HG03196 (cell line): ENCODE measurements at regions not wholly inside any gene's neighbourhood (a gene's known extent, or its start where the extent isn't known, plus 50 kb on each side); places are given as distances from the start of the nearest gene placed in this dataset.

Source experiments
- ATAC-seq: cut with Tn5 transposase; IDR thresholded peaks from one replicate; pipeline ENCODE4 v1.9.1; 2021; ENCODE audit not compliant: unreplicated experiment

DNA sequence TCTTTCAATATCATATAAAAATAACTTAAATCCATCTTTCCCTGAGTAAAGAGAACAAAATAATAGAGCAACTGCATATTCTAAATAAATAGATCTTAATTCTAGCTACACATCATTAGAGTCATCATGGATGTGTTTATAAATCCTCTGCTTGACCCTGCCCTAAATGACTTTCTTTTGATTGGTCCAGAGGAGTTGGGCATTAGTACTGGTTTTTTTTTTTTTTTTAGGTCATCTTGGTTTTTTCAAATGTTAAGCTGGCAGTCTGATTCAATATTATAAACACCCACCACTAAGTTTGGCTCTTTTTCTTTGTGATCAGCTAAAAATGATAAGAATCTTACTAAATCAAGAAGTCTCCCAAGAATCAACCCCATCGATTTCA, 504.0 kb upstream of the CBLB start:
- no peak for ATAC-seq

- ATAC-seq, result no peak
These were observed 507.3 kb upstream of the CBLB start for GRCh38 chr3:106376016-106376570.

- ATAC-seq, result no peak
These were observed 510.5 kb upstream of the CBLB start for GRCh38 chr3:106379251-106379750.

DNA sequence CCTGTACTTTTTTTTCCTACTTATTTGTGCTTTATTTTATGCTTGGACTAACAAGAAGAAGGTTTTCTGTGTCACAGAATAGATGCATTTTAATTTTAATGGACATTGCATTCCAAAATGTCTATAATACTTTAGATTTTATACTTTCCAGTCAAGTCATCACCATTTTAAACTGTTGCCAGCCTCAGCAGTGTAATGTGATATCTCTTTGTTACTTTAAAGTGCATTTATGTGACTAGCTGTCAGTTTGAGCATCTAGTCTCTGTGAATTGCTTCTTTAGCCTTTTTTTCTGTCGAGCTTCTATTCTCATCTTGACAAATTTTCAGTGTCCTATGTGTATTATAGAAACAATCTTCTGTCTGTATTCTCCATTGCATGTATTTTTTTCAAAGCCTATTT, 511.4 kb upstream of the CBLB start:
- ATAC-seq, result no peak

DNA sequence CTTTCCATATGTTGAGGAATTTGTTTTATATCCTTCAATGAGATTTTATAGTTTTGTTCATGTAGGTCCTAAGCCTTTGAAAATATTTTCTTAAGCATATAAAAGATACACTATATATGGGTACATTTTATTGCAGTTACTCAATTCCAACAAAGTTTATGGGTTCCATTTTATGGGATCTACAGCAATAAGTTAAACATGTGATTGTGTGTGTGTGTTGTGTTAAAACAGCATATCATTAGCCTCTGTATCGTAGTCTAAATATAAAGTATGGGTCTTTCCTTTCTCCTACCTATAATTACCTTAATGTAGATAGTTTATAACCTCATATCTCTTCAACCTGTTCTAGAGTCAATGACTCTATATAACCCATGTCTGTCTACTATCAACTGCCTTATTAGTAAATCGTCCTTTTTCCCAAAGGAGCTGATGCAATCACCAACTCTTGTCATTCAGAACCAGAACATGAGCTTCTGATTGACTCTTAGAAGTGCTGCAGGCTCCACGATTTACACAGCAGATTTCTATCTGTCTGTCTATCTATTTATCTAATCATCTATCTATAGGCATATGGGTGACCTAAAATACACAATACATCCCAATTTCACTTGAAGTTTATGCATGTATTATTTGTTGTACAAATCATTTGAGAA, 512.6 kb upstream of the CBLB start:
- ATAC-seq, result no peak

DNA sequence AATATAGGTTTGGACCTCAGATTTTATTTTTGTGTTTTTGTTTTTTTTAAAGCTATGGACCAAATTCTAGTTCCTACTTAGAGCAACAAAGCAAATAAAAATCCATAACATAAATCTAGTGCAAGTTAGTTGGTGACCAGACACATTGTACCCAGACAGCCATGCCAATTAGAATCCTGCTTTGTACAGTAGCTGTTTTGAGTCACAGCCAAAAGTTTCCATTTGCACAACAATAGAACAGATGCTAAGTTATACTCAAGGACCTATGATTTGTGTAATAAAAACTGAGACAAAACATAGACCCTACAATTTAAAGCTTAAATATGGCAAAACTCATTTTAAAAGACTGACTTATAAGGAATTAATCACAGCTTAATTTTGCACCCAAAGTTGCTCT, 513.1 kb upstream of the CBLB start:
- ATAC-seq, result no peak

GRCh38 chr3:106386050-106386449, 517.2 kb upstream of the CBLB start:
- ATAC-seq, result no peak

- no peak for ATAC-seq
These were observed 524.1 kb upstream of the CBLB start for GRCh38 chr3:106392915-106393314.

- ATAC-seq, result no peak
These were observed 528.2 kb upstream of the CBLB start for GRCh38 chr3:106397006-106397405.

DNA sequence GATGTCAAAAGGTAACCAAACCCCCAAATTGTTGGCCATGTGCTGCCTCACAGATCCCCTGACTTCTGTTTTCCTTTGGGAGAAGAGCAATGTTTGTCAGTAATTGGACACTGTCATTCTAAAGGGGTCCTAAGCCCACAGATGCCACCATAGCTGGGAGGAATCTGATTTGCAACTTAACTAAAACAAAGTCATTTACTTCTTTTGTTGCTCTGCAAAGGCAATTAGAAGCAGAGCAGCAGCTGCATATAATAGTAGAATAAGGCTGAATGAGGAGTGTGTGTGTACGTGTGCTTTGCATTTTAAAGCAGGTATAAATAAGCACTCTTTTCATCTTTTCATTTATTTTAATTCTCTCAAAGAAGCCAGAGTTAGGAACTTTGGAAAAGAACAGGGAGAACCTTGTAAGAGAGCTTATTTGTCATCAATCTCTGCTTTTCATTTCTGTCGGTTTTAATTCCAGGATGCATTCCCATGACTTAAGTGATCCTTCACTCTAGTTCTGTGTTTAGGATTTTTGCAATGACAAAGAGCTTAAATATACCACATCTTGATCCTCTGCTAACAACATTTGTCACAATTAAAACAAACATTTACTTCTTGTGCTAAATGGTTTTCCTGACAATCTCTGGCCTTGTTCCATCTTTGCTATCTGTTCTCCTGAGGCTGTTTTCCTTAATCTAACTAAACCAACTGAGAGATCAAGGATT, 530.2 kb upstream of the CBLB start:
- no peak for ATAC-seq

DNA sequence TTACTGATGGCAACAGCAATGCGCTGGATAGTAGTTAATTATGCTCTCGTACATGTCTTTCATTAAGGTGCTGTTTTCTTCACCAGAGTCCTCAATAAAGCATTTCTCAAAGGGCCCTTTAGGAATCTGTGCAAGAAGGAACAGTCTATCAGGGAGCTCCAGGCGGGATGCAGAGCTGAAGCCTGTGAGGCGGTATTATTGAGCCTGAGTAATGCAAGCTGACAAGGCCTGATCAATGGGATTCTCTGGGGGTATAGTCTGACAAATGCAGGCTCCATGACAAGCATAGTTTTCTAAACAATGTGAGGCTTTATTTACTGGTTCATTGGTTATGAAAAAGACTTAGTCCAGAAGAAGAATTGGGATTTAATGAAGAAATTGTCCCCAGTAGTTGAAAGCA, 530.9 kb upstream of the CBLB start:
- ATAC-seq, result no peak

DNA sequence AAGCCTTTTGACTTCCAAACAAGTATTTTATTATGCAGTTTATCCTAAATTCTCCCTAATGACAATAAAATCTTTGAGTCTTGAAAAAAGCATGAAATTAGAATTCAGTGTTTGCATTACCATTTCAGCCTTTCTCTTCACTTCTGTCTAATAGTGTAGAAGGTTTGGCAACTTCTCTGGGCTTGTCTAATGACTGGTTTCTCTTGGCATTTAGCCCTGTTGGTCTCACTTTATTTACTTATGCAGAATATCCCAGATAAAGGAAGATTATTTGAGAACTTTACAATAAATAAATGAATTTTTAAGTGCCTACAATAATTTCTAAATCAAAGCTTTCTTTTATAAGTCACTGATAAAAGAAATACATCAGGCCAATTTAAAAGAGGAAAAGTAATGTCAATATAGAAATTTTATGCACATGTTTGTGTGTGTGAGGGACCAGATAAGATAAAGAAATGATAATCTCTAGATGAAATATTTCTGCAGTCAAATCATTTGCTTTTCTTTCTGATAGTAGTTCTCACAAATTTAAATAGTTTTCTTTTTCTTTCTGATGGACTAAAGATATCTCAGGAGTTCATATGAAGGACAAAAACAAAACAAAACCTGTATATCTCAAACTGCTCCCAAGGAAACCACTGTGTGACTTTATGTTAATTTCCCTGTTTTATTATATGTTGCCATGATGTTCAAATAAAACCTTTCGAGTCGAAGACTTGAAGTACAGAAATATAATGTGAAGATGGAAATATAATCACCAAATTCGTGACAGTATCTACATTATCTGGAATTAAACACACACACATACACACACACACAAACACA, 533.1 kb upstream of the CBLB start:
- ATAC-seq, result no peak

- ATAC-seq, result no peak
These were observed 534.7 kb upstream of the CBLB start for GRCh38 chr3:106403371-106404145.

DNA sequence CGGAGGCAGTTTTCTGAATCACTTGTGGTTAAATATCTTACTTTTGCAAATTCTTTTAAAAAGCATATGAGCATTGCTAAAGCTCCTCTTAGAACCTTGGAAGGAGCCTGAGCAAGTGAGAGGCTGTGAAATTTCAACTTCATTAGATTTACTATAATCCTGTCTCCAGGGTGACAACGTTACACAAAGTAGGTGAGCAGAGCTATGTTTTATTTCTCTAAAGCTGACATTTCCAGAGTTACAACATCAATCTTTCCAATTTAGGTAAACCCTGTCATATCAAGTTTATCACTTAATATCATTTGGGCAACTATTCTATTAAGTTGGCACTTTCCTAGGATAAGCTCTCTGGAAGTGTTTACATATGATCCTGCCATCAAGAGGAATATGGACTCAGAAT, 544.9 kb upstream of the CBLB start:
- ATAC-seq, result no peak

DNA sequence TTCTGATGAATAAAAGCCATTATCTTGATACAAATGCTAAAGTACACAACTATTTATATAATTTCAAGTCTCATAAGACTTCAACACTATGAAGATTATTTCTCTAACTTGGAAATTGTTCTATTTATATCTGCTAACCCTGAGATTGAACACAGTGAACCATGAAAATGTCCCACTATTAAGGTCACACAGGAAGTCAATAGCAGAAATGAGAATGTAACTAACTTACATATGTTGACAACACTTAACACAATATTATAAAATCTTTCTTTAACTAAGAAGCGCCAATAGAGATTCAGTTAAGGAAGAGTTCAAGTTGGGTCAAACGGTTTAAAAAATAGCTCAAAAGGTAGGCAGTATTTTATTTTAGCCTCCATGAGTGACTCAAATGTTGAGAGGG, 551.8 kb upstream of the CBLB start:
- no peak for ATAC-seq

GRCh38 chr3:106421426-106421825, 552.6 kb upstream of the CBLB start:
- no peak for ATAC-seq

GRCh38 chr3:106421909-106422308, 553.1 kb upstream of the CBLB start:
- ATAC-seq, result no peak

GRCh38 chr3:106423321-106424225, 554.8 kb upstream of the CBLB start:
- ATAC-seq, result no peak

DNA sequence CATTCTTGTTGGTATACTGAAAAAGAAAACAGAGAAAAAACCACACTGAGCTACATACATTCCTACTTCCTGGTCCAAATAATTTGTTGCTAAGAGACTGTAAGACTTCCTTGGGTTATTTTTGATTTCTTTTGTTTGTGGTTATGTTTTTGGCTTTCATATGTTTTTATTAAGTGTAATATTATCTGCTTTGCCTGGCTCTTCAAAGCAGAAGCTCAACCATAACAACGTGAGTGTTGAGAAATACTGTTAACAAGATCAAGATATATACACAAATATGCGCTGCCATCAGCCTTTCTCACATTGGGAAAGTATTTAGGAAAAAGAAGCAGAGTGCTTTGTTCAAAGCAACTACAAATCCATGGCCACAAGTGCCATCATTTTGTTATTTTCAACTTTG, 556.2 kb upstream of the CBLB start:
- no peak for ATAC-seq

GRCh38 chr3:106425916-106426315, 557.1 kb upstream of the CBLB start:
- ATAC-seq, result no peak
